HEK293T (cell line): ENCODE measurements at regions not wholly inside any gene's neighbourhood (a gene's known extent, or its start where the extent isn't known, plus 50 kb on each side); places are given as distances from the start of the nearest gene placed in this dataset.

Experiments used
- CTCF ChIA-PET: fragments of 350-600 bp; formaldehyde crosslinking; extraction: SDS; loops from one replicate; lab custom pipeline; 2021; ENCODE audit warnings: antibody characterized with exemption, inconsistent platforms; lab: Yijun Ruan, JAX
- POLR2A ChIA-PET: fragments of 350-600 bp; formaldehyde crosslinking; extraction: SDS; loops from one replicate; lab custom pipeline; 2020; ENCODE audit warnings: antibody characterized with exemption, inconsistent platforms; lab: Yijun Ruan, JAX
- DNase-seq: peaks from one replicate; pipeline ENCODE4 v3.0.0; 2012; ENCODE audit warnings: mixed read lengths; ENCODE audit errors: extremely low spot score
- ARNT ChIP-seq: fragments of 450-650 bp; IDR thresholded peaks from 2 replicates; pipeline ENCODE4 v1.6.1; 2017; ENCODE audit warnings: mild to moderate bottlenecking
- BHLHE40 ChIP-seq: fragments of 450-650 bp; IDR thresholded peaks from 2 replicates; pipeline ENCODE4 v1.6.1; 2016; ENCODE audit warnings: mild to moderate bottlenecking, moderate library complexity, borderline replicate concordance
- CTBP1 ChIP-seq: fragments of 450-650 bp; IDR thresholded peaks from 2 replicates; pipeline ENCODE4 v1.6.1; 2016; ENCODE audit warnings: borderline replicate concordance
- ELF4 ChIP-seq: fragments of 450-650 bp; IDR thresholded peaks from 2 replicates; pipeline ENCODE4 v1.6.1; 2017; ENCODE audit warnings: antibody characterized with exemption
- FOXA1 ChIP-seq: fragments of 450-650 bp; IDR thresholded peaks from 2 replicates; pipeline ENCODE4 v1.6.1; 2016; ENCODE audit warnings: mild to moderate bottlenecking
- FOXK2 ChIP-seq: fragments of 450-650 bp; IDR thresholded peaks from 2 replicates; pipeline ENCODE4 v1.6.1; 2016; ENCODE audit warnings: mild to moderate bottlenecking
- FOXM1 ChIP-seq: fragments of 450-650 bp; IDR thresholded peaks from 2 replicates; pipeline ENCODE4 v1.6.1; 2017; ENCODE audit warnings: mild to moderate bottlenecking, borderline replicate concordance
- HDGF ChIP-seq: fragments of 450-650 bp; IDR thresholded peaks from 2 replicates; pipeline ENCODE4 v1.6.1; 2017; ENCODE audit warnings: antibody characterized with exemption, borderline replicate concordance
- L3MBTL2 ChIP-seq: fragments of 450-650 bp; conservative IDR thresholded peaks from 2 replicates; pipeline ENCODE4 v1.6.1; 2016; ENCODE audit warnings: mild to moderate bottlenecking
- LEF1 ChIP-seq: fragments of 450-650 bp; IDR thresholded peaks from 2 replicates; pipeline ENCODE4 v1.6.1; 2017; ENCODE audit warnings: mild to moderate bottlenecking, borderline replicate concordance
- NFRKB ChIP-seq: fragments of 450-650 bp; IDR thresholded peaks from 2 replicates; pipeline ENCODE4 v1.6.1; 2016; ENCODE audit warnings: mild to moderate bottlenecking, moderate library complexity
- SP1 ChIP-seq: fragments of 450-650 bp; IDR thresholded peaks from 2 replicates; pipeline ENCODE4 v1.6.1; 2017
- SUZ12 ChIP-seq: fragments of 450-650 bp; IDR thresholded peaks from 2 replicates; pipeline ENCODE4 v1.6.1; 2016; ENCODE audit warnings: mild to moderate bottlenecking
- TARDBP ChIP-seq: fragments of 450-650 bp; IDR thresholded peaks from 2 replicates; pipeline ENCODE4 v1.6.1; 2016
- ZNF384 ChIP-seq: fragments of 450-650 bp; IDR thresholded peaks from 2 replicates; pipeline ENCODE4 v1.6.1; 2016
- TF ChIP-seq, protein P1 (sequence below): fragments of 450-650 bp; IDR thresholded peaks from 2 replicates; pipeline ENCODE4 v1.6.1; 2016

DNA sequence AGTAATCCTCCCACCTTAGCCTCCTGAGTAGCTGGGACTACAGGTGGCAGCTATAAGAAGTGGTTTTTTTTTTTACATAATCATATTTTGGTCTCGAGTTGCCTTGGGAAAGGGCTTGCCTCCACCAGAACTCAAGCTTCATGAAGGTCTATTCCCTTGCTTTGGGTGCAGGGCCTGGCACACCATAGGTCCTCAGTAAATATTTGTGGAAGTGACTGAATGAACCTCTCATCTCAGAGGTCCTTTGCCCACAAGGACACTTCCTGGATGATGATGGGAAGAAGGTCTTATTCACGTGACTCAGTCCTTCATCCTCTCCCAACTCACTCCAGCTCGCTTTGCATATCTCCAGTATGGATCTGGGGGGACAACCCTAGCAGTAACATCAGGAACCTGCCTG lies 114.0 kb upstream of the MED13L start:
- ChIA-PET POLR2A (no interaction called here), CTCF (no interaction called here)
- DNase-seq: no peak
- TF ChIP-seq L3MBTL2: no peak
- TF ChIP-seq NFRKB: no peak
- TF ChIP-seq ELF4: no peak
- no peak for TF ChIP-seq LEF1
- TF ChIP-seq, protein P1, sequence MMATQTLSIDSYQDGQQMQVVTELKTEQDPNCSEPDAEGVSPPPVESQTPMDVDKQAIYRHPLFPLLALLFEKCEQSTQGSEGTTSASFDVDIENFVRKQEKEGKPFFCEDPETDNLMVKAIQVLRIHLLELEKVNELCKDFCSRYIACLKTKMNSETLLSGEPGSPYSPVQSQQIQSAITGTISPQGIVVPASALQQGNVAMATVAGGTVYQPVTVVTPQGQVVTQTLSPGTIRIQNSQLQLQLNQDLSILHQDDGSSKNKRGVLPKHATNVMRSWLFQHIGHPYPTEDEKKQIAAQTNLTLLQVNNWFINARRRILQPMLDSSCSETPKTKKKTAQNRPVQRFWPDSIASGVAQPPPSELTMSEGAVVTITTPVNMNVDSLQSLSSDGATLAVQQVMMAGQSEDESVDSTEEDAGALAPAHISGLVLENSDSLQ: no peak
- TF ChIP-seq SP1: no peak

GRCh38 chr12:116392061-116392460 lies 114.6 kb upstream of the MED13L start:
- CTCF ChIA-PET: no interaction called here
- POLR2A ChIA-PET: no interaction called here
- DNase-seq: no peak
- TF ChIP-seq SP1: no peak
- no peak for TF ChIP-seq FOXK2
- TF ChIP-seq CTBP1: no peak
- TF ChIP-seq L3MBTL2: no peak
- TF ChIP-seq NFRKB: no peak
- no peak for TF ChIP-seq FOXM1
- no peak for TF ChIP-seq FOXA1
- TF ChIP-seq ZNF384: no peak
- no peak for TF ChIP-seq ARNT

GRCh38 chr12:116393255-116393654 lies 115.8 kb upstream of the MED13L start:
- DNase-seq: no peak
- ChIA-PET POLR2A (no interaction called here), CTCF (interaction anchor here (0.7 kb wide), 1 partner anchor 11 kb away, joined by 3 read pairs; no protein-coding TSS in a partner anchor)
- TF ChIP-seq FOXK2 (no peak), FOXA1 (no peak), L3MBTL2 (no peak), TARDBP (no peak), ZNF384 (no peak), SP1 (no peak), NFRKB (no peak), LEF1 (no peak), FOXM1 (no peak), ELF4 (no peak), ARNT (no peak), HDGF (no peak), CTBP1 (no peak), BHLHE40 (no peak), SUZ12 (no peak)
- TF ChIP-seq, protein P1: no peak

- TF ChIP-seq SUZ12 (no peak), FOXK2 (no peak), CTBP1 (no peak), FOXM1 (no peak), ELF4 (no peak), NFRKB (no peak), LEF1 (no peak), FOXA1 (no peak), ARNT (no peak), BHLHE40 (no peak), HDGF (no peak), ZNF384 (no peak), L3MBTL2 (no peak), SP1 (no peak), TARDBP (no peak)
- TF ChIP-seq, protein P1: no peak
- DNase-seq: no peak
- CTCF ChIA-PET: no interaction called here
- POLR2A ChIA-PET: no interaction called here
Observed at GRCh38 chr12:116393859-116394650, 116.6 kb upstream of the MED13L start.

- no peak for DNase-seq
- ChIA-PET CTCF (no interaction called here), POLR2A (no interaction called here)
- TF ChIP-seq SP1 (no peak), FOXM1 (no peak), ZNF384 (no peak), BHLHE40 (no peak), CTBP1 (no peak), TARDBP (no peak), ARNT (no peak), FOXA1 (no peak), HDGF (no peak), FOXK2 (no peak), LEF1 (no peak)
- TF ChIP-seq, protein P1: no peak
Observed at GRCh38 chr12:116395396-116395795, 117.9 kb upstream of the MED13L start.

GRCh38 chr12:116397148-116397547 lies 119.7 kb upstream of the MED13L start:
- TF ChIP-seq FOXM1 (no peak), FOXA1 (no peak), NFRKB (no peak), LEF1 (no peak), CTBP1 (no peak), SUZ12 (no peak), ZNF384 (no peak), BHLHE40 (no peak), HDGF (no peak)
- POLR2A ChIA-PET: no interaction called here
- CTCF ChIA-PET: no interaction called here
- DNase-seq: no peak
